ENCODE measurements at regions not wholly inside any gene's neighbourhood (a gene's known extent, or its start where the extent isn't known, plus 50 kb on each side); places are given as distances from the start of the nearest gene placed in this dataset.

GRCh38 chr1:114323959-114324661 lies 170.4 kb upstream of the SYT6 start:
- Mint-ChIP-seq H3K4me1 (peaks cover 4 to 8% of the 10 kb centered on the region in 2 experiments; a peak in 3 of 4 replicates), H3K27ac (no peak overlapping the region; a peak in 1 of 7 replicates), H3K9me3 (peaks cover 16 to 22% of the 10 kb centered on the region in 2 experiments), H3K36me3 (ENCODE audit: insufficient read depth in 1 of 3, low read depth in 3 of 3) (peaks cover 3 to 11% (median 10%) of the 10 kb centered on the region in 3 experiments; a peak in 6 of 7 replicates), H3K27me3 (ENCODE audit: low read depth) (peaks cover 9% of the 10 kb centered on the region), H3K4me3 (no peak overlapping the region)
- Histone ChIP-seq H3K9ac (ENCODE audit: extremely low read depth, insufficient read length, low read length) (no peak overlapping the region), H2BK12ac (ENCODE audit: insufficient read length, low read depth, low read length) (no peak overlapping the region), H3K23ac (ENCODE audit: insufficient read length, low read depth, low read length) (no peak overlapping the region), H2AFZ (ENCODE audit: low read length) (no peak overlapping the region), H3K27me3 (ENCODE audit: insufficient read depth, low read length) (no peaks in the 10 kb centered on the region), H2BK15ac (ENCODE audit: low read depth, low read length) (no peak overlapping the region), H4K5ac (ENCODE audit: insufficient read length, low read depth, low read length) (no peak overlapping the region), H3K4me1 (ENCODE audit: insufficient read depth, low read length) (no peaks in the 10 kb centered on the region), H4K8ac (replicated peaks; ENCODE audit: insufficient read length, low read depth, low read length) (no peak overlapping the region), H3K23me2 (ENCODE audit: insufficient read length, low read depth, low read length, poor library complexity, severe bottlenecking) (no peaks in the 10 kb centered on the region), H3K9me3 (ENCODE audit: control insufficient read depth, low read depth, low read length) (no peaks in the 10 kb centered on the region), H3K79me1 (ENCODE audit: insufficient read depth, low read depth, low read length, poor library complexity, severe bottlenecking) (no peaks in the 10 kb centered on the region), H4K20me1 (ENCODE audit: control insufficient read depth, insufficient read depth, insufficient read length) (no peaks in the 10 kb centered on the region), H2BK5ac (ENCODE audit: insufficient read length, low read length) (no peak overlapping the region), H3K14ac (ENCODE audit: insufficient read depth, low read length) (no peak overlapping the region), H3K79me2 (ENCODE audit: insufficient read depth, low read length) (no peaks in the 10 kb centered on the region), H3K27ac (ENCODE audit: insufficient read length, low read depth, low read length) (no peak overlapping the region), H2BK20ac (ENCODE audit: low read depth, low read length, poor library complexity, severe bottlenecking) (no peak overlapping the region), H2BK120ac (ENCODE audit: low read depth, low read length, poor library complexity, severe bottlenecking) (no peak overlapping the region), H3K4me2 (ENCODE audit: insufficient read depth, insufficient read length, low read length) (no peak overlapping the region), H3K56ac (ENCODE audit: insufficient read length, low read depth, low read length) (no peak overlapping the region), H4K91ac (ENCODE audit: insufficient read length, low read depth, low read length) (no peak overlapping the region), H3T11ph (ENCODE audit: low read length) (no peak overlapping the region), H3K4ac (ENCODE audit: low read depth, low read length) (no peak overlapping the region), H2AK5ac (ENCODE audit: insufficient read length, low read length) (no peak overlapping the region), H3K18ac (ENCODE audit: insufficient read length, low read depth, low read length) (no peak overlapping the region)
- no peak for DNase-seq
- no CpG with 5 or more reads among the region's 15 CpGs for WGBS (ENCODE audit: extremely low coverage, insufficient read length, low lambda C conversion rate)
- no peak for TF ChIP-seq CTCF (conservative IDR thresholded peaks at IDR 0.05)
